GM08714 (cell line): ENCODE measurements at regions not wholly inside any gene's neighbourhood (a gene's known extent, or its start where the extent isn't known, plus 50 kb on each side); places are given as distances from the start of the nearest gene placed in this dataset.

Experiments used
- H3K4me3 ChIP-seq: fragments of 200-500 bp; sonication (Bioruptor generic); 2 replicates; pipeline ENCODE4 v1.5.1; 2014; ENCODE audit warnings: mild to moderate bottlenecking, low read length, inconsistent platforms
- ZNF274 ChIP-seq: IDR thresholded peaks from 2 replicates; pipeline ENCODE4 v1.6.1; 2012; ENCODE audit warnings: mild to moderate bottlenecking, low read depth, low read length

GRCh38 chr16:86896976-86897375 lies 318.6 kb downstream of the FOXL1 start:
- no peak overlapping the region for H3K4me3 ChIP-seq
- no peak for TF ChIP-seq ZNF274

- H3K4me3 ChIP-seq, result no peak overlapping the region
- no peak for TF ChIP-seq ZNF274
Measured at GRCh38 chr16:86897486-86897885, 319.1 kb downstream of the FOXL1 start.

- no peak overlapping the region for H3K4me3 ChIP-seq
- no peak for TF ChIP-seq ZNF274
Measured at GRCh38 chr16:86898386-86898785, 320.0 kb downstream of the FOXL1 start.

GRCh38 chr16:86899151-86899550 lies 320.8 kb downstream of the FOXL1 start:
- TF ChIP-seq ZNF274, result no peak
- H3K4me3 ChIP-seq, result no peak overlapping the region

GRCh38 chr16:86899757-86900156 lies 321.4 kb downstream of the FOXL1 start:
- TF ChIP-seq ZNF274, result no peak
- H3K4me3 ChIP-seq, result no peak overlapping the region

- TF ChIP-seq ZNF274, result no peak
Measured at GRCh38 chr16:86901483-86901882, 323.1 kb downstream of the FOXL1 start.

GRCh38 chr16:86902656-86903001 lies 324.3 kb downstream of the FOXL1 start:
- no peak overlapping the region for H3K4me3 ChIP-seq
- TF ChIP-seq ZNF274, result no peak

More at GRCh38 chr16:86901483-86901882, 323.1 kb downstream of the FOXL1 start:
- H3K4me3 ChIP-seq, result no peak overlapping the region

- H3K4me3 ChIP-seq, result no peak overlapping the region
- TF ChIP-seq ZNF274, result no peak
Measured at GRCh38 chr16:86903068-86903467, 324.7 kb downstream of the FOXL1 start.

- no peak for TF ChIP-seq ZNF274
- H3K4me3 ChIP-seq, result no peak overlapping the region
Measured at GRCh38 chr16:86905302-86905701, 327.0 kb downstream of the FOXL1 start.

- H3K4me3 ChIP-seq, result no peak overlapping the region
- TF ChIP-seq ZNF274, result no peak
Measured at GRCh38 chr16:86906623-86907022, 328.3 kb downstream of the FOXL1 start.

GRCh38 chr16:86909359-86910160 lies 331.2 kb downstream of the FOXL1 start:
- H3K4me3 ChIP-seq, result no peak overlapping the region
- no peak for TF ChIP-seq ZNF274

- TF ChIP-seq ZNF274, result no peak
- H3K4me3 ChIP-seq, result no peak overlapping the region
Measured at GRCh38 chr16:86910161-86910769, 331.9 kb downstream of the FOXL1 start.

- H3K4me3 ChIP-seq, result no peak overlapping the region
- no peak for TF ChIP-seq ZNF274
Measured at GRCh38 chr16:86911437-86911958, 333.1 kb downstream of the FOXL1 start.

GRCh38 chr16:86913886-86914285 lies 335.5 kb downstream of the FOXL1 start:
- TF ChIP-seq ZNF274, result no peak
- no peak overlapping the region for H3K4me3 ChIP-seq

GRCh38 chr16:86914876-86915717 lies 336.7 kb downstream of the FOXL1 start:
- no peak for TF ChIP-seq ZNF274
- no peak overlapping the region for H3K4me3 ChIP-seq
